Fibroblast of gingiva (primary cell): ENCODE measurements at regions not wholly inside any gene's neighbourhood (a gene's known extent, or its start where the extent isn't known, plus 50 kb on each side); places are given as distances from the start of the nearest gene placed in this dataset.

Experiments
- DNase-seq: peaks from one replicate; pipeline ENCODE4 v3.0.0-alpha.2; 2011; ENCODE audit warnings: low read depth

DNA sequence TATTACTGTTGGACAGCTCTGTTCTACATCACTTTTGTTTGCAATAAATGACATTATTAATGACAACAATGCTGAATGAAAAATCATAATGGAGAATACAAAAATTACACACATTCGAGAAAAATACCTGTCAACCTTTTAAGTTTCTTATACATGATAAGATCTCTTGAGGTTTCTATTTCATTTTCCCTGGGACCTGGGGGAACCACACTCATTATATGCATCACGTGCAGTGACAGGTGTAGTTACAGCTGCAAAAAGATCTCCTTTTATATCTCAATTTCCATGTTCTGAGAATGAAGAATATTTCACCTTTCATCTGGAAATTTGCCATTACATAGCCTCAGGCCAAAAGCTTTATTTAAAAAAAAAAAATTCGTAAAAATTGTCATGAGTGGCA lies 1347.0 kb upstream of the AGA start:
- DNase-seq: no peak

DNA sequence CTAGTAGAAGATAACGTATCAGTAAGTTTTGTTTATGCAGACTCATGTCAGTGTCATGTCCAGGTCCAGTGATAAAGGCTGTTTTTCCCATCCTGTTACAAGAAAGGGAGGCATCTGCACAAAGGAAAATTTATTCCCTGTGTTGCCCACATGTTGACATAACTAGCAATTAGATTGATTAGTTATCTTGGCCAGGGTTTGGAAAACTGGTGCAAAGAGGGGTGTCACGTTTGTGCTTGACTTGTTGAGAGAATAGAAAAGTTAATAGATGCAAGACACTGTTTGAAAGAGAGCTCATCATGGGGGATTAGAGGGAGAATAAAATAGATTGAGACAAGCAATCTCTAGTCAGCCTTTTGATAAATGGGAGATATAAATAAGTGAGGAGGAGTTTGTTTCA lies 1357.0 kb upstream of the AGA start:
- DNase-seq: no peak

DNA sequence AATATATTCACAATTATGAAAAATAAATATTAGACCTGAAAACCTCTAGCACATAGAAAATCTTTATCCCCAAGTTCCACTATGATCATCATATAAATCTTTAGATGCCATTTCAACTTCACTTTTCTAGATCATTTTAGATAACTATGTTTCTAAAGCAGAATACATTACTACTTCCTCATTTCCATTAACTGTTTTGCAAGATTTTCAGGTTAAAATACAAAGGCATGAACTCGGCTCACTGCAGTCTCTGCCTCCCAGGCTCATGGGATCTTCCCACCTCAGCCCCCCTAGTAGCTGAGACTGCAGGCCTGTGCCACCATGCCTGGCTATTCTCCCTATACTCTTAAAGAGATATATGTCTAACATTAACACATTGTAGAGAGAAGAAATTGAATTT lies 1365.9 kb upstream of the AGA start:
- DNase-seq: no peak

DNA sequence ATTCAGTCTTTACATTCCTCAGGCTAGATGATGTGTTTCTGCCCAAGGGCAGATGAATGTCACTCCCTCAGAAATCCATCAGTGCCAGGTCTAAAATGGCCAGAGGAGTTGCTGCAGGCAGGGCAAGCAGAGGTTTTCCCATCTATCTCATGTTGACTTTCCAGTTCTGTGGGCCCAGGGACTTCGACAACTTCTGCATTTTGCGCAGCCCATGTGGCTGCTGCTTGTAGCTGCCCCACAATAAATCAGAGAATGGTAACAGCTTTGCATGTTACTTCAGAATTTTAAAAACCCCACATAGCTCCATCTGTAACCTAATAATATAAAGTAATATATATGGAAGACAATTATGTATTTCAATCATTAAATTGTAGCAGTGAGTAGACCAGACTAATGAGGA lies 1367.7 kb upstream of the AGA start:
- no peak for DNase-seq

DNA sequence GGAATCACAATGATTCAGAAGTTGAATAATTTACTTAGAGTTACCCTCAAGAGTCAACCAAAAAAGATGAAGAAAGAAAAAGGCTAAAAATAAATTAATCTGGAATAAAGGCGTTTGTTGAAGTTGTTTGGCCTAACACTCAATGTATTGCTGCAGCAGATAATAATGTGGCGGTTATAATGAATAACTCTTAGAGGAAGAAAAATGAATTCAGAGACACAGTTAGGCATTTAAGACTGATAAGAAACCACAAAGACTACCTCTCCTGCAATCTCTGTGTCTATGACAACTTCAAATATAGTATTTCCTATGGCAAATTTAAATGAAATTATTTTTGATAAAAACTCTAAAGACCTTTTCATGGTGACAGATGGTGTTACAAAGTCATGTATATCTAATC lies 1369.1 kb upstream of the AGA start:
- DNase-seq: no peak

DNA sequence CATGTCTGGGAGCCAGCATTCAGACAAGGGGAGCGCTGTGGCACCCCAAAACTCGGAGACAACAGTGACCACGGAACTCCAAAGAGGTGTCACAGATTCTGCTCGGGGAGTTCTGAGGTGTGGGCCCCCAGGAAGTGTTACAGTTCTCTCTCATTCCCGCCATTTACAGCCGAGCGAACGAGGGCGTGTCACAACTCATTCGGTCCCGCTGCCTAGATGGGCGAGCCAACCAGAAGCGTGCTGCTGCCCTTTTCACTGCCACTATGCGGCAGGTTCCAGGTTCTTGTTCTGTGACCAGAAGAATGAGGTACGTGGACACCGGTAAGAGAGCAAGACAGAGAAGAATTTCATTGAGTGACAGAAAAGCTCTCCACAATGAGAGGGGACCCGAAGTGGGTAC lies 1370.6 kb upstream of the AGA start:
- no peak for DNase-seq

DNA sequence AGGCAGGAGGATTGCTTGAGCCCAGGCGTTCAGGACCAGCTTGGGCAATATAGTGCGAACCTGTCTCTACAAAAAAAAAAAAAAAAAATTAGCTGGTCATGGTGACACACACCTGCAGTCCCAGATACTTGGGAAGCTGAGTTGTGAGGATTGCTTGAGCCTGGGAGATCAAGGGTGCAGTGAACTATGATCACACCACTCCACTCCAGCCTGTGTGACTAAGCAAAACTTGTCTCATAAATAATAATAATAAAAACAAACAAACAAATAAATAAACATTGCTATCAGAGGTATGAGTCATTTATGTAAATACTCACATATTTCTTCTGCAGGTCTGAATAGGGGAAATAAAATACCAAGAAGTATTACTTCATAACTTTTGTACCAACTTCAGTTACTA lies 1372.7 kb upstream of the AGA start:
- no peak for DNase-seq

DNA sequence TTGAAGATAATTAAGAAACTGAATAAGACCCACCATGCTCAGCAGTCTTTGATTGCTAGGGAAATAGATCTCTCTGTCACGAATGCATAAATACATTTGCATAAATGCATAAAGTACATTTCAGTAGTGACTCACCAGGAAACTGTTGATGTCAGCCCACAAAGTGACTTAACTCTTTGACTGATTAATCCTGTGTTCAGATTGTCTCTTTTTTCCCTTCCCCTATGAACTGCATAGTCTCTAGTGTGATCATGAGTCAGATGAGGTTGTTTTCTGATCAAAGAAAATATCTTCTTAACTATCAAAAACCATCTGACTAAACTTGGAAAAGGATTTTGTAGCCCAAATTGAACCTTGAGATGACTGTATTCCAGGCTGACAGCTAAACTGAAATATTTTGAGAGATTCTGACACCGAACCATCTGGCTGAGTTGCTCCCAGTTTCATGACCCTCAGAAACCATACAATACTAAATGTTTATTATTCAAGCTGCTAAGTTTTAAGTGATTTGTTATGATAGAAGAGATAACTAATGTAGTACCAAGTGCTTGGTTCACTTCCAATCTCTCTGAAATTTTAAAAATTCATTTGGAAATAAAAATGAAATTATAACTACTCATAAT lies 1381.5 kb upstream of the AGA start:
- DNase-seq: no peak

DNA sequence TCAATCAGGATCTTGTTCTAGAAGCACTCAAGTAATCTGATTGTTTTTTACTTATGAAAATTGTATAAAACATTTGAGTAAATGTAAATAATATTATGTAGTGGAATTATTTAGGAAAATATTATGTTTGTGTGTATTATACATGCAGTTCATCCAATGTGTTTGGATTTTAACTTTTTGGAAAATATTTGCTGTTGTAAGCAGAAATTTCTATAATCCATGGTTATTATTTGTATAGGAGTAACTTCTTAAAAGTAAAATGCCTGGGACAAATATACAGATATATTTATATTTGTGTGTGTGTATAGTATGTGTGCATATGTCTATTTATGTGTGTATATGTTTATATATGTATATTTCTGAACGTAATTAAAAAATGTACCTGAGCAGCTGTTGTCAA lies 1394.6 kb upstream of the AGA start:
- no peak for DNase-seq

DNA sequence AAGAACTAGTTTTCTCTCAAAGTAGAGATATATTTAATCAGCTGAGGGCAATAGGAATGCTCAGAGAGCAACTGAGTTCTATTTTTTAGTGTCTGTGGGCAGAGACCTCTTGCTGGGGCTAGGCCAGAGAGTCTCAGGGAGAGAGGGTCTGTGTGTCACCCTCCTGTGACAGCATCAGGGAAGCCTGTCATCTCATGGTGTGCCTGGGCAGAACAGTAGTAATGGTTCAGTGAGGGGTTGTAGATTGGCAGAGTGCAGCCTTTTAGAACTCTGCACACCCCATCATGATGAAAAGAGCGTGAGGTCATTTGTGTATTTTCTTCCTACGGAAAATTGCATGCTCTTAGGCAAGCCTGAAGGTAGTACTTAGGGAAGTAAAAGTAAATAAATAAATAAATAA lies 1396.5 kb upstream of the AGA start:
- no peak for DNase-seq

DNA sequence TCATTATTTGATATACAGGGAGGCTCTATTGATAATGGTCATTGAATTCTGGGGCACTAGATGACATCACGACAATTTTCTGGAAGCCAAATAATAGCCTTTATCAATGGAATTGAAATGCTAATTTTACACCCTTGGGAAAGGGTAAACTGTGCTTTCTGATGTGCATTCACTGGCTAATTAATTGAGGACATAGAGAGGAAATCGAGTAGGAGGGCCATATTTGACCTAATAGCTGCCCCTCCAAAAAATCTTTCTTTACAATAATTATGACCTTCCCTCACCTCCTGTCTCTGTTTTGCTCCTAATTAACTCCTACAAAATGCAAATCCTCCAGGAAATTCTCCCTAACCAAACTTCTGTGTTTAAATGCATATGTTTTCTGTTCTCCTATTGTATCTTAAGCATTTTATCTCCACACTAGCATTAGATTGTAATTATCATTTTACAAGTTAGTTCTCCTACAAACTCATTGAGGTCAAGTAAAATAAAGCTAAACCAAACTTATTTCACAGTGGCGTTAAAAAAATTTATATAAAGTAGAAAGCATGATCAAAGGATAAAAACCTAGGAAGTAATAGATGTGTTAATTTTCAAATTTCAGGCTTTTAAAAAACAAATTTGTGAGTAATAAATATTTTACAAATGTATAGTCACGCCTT lies 1414.0 kb upstream of the AGA start:
- DNase-seq: no peak

DNA sequence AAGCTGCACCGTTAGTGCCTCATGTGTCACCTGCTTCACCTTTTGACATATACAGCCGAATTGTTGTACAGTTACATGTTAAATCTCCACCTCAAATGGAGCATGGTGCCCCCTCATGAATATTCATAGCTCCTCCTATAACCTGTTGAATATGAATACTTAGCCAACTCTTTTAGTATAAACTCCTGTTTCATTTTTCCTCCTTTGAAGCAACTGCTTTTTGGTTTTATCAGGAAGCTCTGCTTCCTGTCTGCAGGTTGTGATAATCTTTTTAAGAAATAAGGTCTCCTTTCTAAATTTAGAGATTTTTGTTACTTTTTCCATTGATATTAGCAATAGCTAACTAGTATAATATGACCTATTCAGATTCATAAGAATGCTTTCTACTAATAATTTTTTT lies 1429.2 kb upstream of the AGA start:
- no peak for DNase-seq

DNA sequence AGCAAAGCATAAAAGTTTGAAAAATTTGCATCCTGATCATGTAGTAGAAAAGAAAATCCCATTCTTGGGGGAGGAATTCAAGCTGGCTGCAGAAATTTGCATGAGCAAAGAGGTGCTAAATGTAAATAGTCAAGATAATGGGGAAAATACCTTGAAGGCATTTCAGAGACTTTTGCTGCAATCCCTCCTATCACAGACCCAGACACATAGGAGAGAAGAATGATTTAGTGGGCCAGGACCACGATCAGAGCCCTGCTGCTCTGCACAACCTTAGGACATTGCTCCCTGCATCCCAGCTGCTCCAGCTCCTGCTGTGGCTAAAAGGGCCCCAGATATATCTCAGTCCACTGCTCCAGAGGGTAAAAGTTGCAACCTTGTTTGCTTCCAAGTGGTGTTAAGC lies 1439.7 kb upstream of the AGA start:
- DNase-seq: no peak

DNA sequence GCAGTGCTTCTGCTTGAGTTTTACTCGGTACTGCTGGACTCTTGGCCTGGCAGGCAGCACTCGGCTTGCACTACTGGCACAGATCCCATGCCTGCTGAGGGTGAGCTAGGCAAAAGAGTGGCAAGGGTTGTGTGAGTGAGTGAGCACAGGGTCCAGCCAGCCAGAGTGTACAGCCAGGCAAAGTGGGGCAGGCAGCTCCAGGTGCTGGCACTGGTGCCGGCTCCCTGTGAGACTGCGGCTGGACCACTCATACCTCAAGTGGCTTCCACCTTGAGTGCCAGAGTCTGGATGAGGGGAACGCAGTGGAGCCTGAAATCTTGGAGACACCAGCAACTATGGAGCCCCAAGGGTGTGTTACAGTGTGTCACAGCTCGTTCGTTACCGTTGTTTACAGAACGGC lies 1451.9 kb upstream of the AGA start:
- no peak for DNase-seq

DNA sequence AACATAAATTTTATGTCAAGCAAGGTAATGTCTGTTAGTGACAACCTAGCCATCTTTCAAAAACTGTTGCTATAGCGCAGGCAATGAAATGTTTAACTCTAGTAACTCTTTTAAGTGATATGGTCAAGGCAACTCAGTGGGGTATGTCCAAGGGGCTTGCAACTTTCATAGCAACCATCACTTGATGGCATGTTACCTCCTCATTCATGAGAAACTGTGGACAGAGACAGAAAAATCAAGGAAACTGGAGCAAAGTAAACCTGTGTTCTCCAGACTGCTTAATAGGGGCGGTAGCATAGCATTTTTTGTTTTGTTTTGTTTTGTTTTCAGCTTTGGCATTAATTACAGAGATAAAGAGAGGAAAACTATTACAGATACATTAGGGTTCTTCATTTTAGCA lies 1456.8 kb upstream of the AGA start:
- no peak for DNase-seq

DNA sequence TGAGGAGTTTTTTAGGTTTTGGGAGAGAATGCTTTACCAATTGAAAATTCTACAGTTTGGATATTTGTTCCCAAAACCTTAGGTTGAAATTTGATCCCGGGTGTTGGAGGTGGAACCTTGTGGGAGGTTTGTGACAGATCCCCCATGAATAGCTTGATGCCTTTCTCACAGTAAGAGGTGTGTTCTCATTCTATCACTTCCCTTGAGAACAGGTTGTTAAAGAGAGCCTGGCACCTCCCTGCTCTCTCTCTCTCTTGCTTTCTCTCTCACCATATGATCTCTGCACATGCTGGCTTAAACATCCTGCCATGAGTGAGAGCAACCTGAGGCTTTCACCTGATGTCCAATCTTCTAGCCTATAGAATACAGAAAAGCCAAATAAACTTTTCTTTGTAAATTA lies 1475.5 kb upstream of the AGA start:
- no peak for DNase-seq

DNA sequence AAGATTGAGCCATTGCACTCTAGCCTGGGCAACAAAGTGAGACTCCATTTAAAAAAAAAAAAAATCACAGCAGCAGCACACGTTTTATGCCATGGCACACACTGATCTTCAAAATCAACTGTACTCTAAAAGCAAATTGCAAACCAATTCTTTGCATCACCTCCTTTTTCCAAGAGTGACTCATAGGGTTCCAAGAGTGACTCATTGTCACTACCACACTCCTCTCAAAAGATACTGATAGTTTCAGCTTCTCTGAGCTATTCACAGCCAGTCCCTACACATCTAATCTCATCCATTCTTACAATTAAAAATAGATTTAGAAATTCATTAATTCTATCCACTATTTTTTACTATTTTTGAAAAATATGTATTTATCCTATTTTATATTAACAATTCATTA lies 1494.9 kb upstream of the AGA start:
- no peak for DNase-seq

DNA sequence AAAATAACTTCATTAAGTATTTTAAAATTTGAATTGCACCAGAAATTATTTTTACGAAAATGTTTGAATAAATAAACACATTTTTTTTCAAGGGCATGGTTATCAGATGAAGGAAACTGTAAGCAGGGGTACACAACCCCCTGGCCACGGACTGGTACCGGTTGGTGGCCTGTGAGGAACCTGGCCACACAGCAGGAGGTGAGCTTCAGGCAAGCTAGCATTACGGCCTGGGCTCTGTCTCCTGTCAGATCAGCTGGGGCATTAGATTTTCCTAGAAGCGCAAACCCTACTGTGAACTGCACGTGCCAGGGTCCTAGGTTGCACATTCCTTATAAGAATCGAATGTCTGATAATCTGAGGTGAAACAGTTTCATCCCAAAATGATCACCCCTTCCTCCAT lies 1499.7 kb upstream of the AGA start:
- no peak for DNase-seq

DNA sequence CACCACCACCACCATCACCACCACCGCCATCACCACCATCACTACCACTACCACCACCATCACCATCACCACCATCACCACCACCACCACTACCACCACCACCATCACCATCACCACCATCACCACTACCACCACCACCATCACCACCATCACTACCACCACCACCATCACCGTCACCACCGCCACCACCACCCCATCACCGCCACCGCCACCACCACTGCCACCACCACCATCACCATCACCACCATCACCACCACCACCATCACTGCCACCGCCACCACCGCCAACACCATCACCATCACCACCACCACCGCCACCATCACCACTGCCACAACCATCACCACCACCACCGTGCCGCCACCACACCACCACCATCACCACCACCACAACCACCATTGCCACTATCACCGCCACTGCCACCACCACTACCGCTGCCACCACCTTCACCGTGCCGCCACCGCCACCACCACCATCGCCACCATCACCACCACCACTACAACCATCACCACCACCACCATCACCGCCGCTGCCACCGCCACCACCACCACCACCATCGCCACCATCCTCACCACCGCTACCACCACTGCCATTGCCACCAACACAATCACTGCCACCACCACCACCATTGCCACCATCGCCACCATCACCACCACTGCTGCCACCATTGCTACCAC lies 1511.3 kb upstream of the AGA start:
- no peak for DNase-seq

DNA sequence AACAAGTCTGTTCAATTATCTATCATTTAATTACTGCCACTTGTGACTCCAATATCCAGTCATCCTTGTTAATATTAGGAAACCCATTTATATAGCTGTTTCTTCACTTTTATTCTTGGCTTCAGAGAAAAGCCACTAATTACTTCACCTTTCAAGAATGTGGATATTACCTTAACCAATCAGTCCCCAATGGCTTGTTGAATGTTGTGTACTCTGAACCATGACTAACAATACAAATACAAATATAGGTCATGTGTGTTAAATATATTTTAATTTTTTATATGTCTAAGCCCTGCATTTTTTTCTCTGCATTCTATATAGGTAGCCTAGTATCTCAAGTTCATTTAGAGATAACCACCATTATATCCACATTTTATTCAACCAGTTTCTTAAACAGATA lies 1513.4 kb upstream of the AGA start:
- no peak for DNase-seq

DNA sequence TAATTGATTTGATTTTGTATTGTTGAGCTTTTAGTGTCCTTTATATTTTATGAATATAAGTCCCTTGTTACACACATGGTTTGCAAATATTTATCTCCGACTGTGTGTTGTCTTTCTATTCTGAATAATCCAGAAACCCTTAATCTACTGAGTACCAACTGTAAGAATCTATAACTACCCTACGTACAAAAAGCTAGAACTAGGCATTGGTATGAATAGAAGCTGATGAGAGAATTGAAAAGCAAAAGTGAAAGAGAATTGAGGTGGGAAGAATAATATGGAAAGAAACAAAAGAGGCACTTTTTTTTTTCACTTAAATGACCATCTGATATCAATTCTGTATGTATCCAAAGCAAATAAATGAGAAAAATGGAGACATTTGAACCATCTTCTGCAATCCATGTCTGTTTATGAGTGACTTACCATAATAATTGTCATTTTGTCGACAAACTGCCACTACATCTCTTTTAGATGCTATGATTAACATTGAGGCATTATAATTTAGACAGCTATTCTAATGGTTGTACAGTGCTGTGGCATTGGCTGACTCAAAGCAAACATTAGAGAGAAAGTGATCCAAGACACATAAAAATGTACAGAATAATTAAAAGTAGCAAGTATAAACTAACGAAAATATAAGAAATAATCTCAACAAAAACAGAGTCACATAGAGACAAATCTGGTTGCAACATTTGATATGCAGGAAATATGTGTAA lies 1516.6 kb upstream of the AGA start:
- no peak for DNase-seq

DNA sequence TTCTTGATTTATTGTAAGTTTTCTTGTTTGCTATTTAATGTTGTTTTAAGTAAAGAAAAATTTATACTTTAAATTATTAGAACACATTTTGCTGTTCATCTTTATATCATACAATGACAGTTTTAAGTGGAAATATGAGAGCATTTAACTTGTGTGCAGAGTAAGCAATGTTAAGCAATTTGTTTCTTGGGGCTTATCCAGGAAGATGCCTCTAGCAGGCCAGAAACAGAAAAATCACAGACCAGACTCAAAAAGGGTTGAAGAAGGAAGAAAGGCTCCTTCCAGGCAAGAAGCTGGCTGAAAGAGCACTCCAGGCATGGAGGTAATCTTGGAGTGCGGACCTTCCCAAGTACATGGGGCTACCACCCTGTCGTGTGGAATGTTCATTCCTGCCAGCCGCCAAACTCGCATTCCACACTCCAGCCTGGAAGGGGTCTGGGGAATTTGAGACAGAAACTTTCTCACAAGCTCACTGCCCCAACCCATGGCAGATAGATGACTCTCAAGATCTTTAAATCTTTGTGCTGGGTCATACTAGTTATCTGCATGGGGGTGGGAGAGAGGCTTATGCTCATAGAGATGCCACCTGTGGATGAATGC lies 1521.3 kb upstream of the AGA start:
- no peak for DNase-seq

DNA sequence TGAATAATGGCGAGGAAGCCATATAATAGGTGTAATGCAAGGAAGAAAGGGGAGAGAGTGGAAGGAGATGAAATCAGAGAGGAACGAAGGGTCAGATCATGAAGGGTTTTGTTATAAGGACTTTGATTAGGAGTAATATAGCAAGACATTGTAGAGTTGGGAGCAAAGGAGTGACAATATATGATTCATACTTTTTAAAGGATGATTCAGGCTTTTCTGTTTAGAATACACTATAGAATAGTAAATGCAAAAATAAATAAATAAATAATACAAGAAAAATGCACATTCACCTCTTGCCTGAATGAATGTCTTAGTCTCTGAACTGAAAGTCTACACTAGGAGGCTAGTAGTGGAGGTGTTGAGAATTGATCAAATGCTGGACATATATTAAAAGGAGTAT lies 1524.4 kb upstream of the AGA start:
- no peak for DNase-seq
